DMS 273 (cell line): ENCODE measurements at regions not wholly inside any gene's neighbourhood (a gene's known extent, or its start where the extent isn't known, plus 50 kb on each side); places are given as distances from the start of the nearest gene placed in this dataset.
"Not testable (repeated sequence)": the region's sequence is repeated elsewhere in the genome, so short reads cannot be mapped to it uniquely, and the experiment has no call there.

Source experiments
- DNase-seq: peaks from one replicate; lab custom pipeline; 2025; ENCODE audit not compliant: unreplicated experiment; lab: John Stamatoyannopoulos, UW

GRCh38 chr10:53102424-53102823 is 329.8 kb upstream of the MBL2 start:
- DNase-seq: no peak

- DNase-seq: no peak
Observed at GRCh38 chr10:53093878-53094277, 321.3 kb upstream of the MBL2 start.

- DNase-seq: no peak
Observed at GRCh38 chr10:53091574-53091973, 319.0 kb upstream of the MBL2 start.

- no peak for DNase-seq
Observed at GRCh38 chr10:53088961-53089360, 316.4 kb upstream of the MBL2 start.

GRCh38 chr10:53079283-53079682 is 306.7 kb upstream of the MBL2 start:
- no peak for DNase-seq

GRCh38 chr10:53076948-53077347 is 304.4 kb upstream of the MBL2 start:
- DNase-seq: no peak

GRCh38 chr10:53075469-53075868 is 302.9 kb upstream of the MBL2 start:
- no peak for DNase-seq

- no peak for DNase-seq
Observed at GRCh38 chr10:53072144-53072543, 299.6 kb upstream of the MBL2 start.

- no peak for DNase-seq
Observed at GRCh38 chr10:53071505-53072125, 299.0 kb upstream of the MBL2 start.

GRCh38 chr10:53069013-53069412 is 296.4 kb upstream of the MBL2 start:
- no peak for DNase-seq

- DNase-seq: no peak
Observed at GRCh38 chr10:53064614-53065013, 292.0 kb upstream of the MBL2 start.

GRCh38 chr10:53063805-53064204 is 291.2 kb upstream of the MBL2 start:
- DNase-seq: no peak

- DNase-seq: no peak
Observed at GRCh38 chr10:53052521-53053164, 280.1 kb upstream of the MBL2 start.

GRCh38 chr10:53045315-53045714 is 272.7 kb upstream of the MBL2 start:
- no peak for DNase-seq

GRCh38 chr10:53035823-53036222 is 263.2 kb upstream of the MBL2 start:
- not testable (repeated sequence) for DNase-seq

- no peak for DNase-seq
Observed at GRCh38 chr10:53033396-53033795, 260.8 kb upstream of the MBL2 start.

- not testable (repeated sequence) for DNase-seq
Observed at GRCh38 chr10:53029872-53030849, 257.6 kb upstream of the MBL2 start.

GRCh38 chr10:53029449-53029848 is 256.9 kb upstream of the MBL2 start:
- no peak for DNase-seq

GRCh38 chr10:53025765-53026164 is 253.2 kb upstream of the MBL2 start:
- DNase-seq: not testable (repeated sequence)

- DNase-seq: no peak
Observed at GRCh38 chr10:53025172-53025711, 252.7 kb upstream of the MBL2 start.

GRCh38 chr10:53023411-53023810 is 250.8 kb upstream of the MBL2 start:
- DNase-seq: no peak
